H9 (cell line): ENCODE measurements at regions not wholly inside any gene's neighbourhood (a gene's known extent, or its start where the extent isn't known, plus 50 kb on each side); places are given as distances from the start of the nearest gene placed in this dataset.

ENCODE experiments used
- DNase-seq: peaks from one replicate; pipeline ENCODE4 v3.0.0-alpha.2; 2017
- H2AFZ ChIP-seq: one replicate; pipeline ENCODE4 v1.6.1; 2013; ENCODE audit warnings: mild to moderate bottlenecking, low read length, control low read depth, moderate library complexity
- H2AK5ac ChIP-seq: 2 replicates; pipeline ENCODE4 v1.6.1; 2013; ENCODE audit warnings: low read length, control low read depth, mixed read lengths; ENCODE audit not compliant: insufficient read length
- H2BK120ac ChIP-seq: one replicate; pipeline ENCODE4 v1.6.1; 2013; ENCODE audit warnings: low read depth, mild to moderate bottlenecking, low read length, control low read depth, inconsistent platforms; ENCODE audit not compliant: poor library complexity, severe bottlenecking
- H2BK12ac ChIP-seq: 2 replicates; pipeline ENCODE4 v1.6.1; 2013; ENCODE audit warnings: low read length, control low read depth, mixed read lengths, low read depth; ENCODE audit not compliant: insufficient read length
- H2BK15ac ChIP-seq: 2 replicates; pipeline ENCODE4 v1.6.1; 2013; ENCODE audit warnings: low read depth, low read length, control low read depth
- H2BK20ac ChIP-seq: one replicate; pipeline ENCODE4 v1.6.1; 2013; ENCODE audit warnings: low read depth, mild to moderate bottlenecking, low read length, control low read depth, inconsistent platforms; ENCODE audit not compliant: poor library complexity, severe bottlenecking
- H2BK5ac ChIP-seq: 2 replicates; pipeline ENCODE4 v1.6.1; 2013; ENCODE audit warnings: low read length, control low read depth, mixed read lengths; ENCODE audit not compliant: insufficient read length
- H3K14ac ChIP-seq: 2 replicates; pipeline ENCODE4 v1.6.1; 2013; ENCODE audit warnings: low read length, control low read depth; ENCODE audit not compliant: insufficient read depth
- H3K18ac ChIP-seq: 2 replicates; pipeline ENCODE4 v1.6.1; 2013; ENCODE audit warnings: low read depth, mild to moderate bottlenecking, mixed read lengths, low read length, control low read depth; ENCODE audit not compliant: insufficient read length
- H3K23ac ChIP-seq: 2 replicates; pipeline ENCODE4 v1.6.1; 2013; ENCODE audit warnings: low read length, control low read depth, mixed read lengths, low read depth; ENCODE audit not compliant: insufficient read length
- H3K23me2 ChIP-seq: 2 replicates; pipeline ENCODE4 v1.6.1; 2013; ENCODE audit warnings: low read depth, mild to moderate bottlenecking, mixed read lengths, low read length, control low read depth; ENCODE audit not compliant: insufficient read length, poor library complexity, severe bottlenecking
- H3K27ac ChIP-seq: 2 replicates; pipeline ENCODE4 v1.5.1; 2013; ENCODE audit warnings: low read length, control low read depth, mixed read lengths, low read depth; ENCODE audit not compliant: insufficient read length
- H3K27me3 ChIP-seq: 2 replicates; pipeline ENCODE4 v1.6.1; 2013; ENCODE audit warnings: low read length, control low read depth, inconsistent platforms; ENCODE audit not compliant: insufficient read depth
- H3K4ac ChIP-seq: 2 replicates; pipeline ENCODE4 v1.6.1; 2013; ENCODE audit warnings: low read depth, mild to moderate bottlenecking, control low read depth, inconsistent platforms, low read length, moderate library complexity
- H3K4me1 ChIP-seq: 2 replicates; pipeline ENCODE4 v1.6.1; 2013; ENCODE audit warnings: low read length, control low read depth, inconsistent platforms; ENCODE audit not compliant: insufficient read depth
- H3K4me2 ChIP-seq: 2 replicates; pipeline ENCODE4 v1.6.1; 2013; ENCODE audit warnings: low read length, control low read depth, mixed read lengths; ENCODE audit not compliant: insufficient read length, insufficient read depth
- H3K56ac ChIP-seq: 2 replicates; pipeline ENCODE4 v1.6.1; 2013; ENCODE audit warnings: low read depth, mild to moderate bottlenecking, mixed read lengths, low read length, control low read depth; ENCODE audit not compliant: insufficient read length
- H3K79me1 ChIP-seq: 2 replicates; pipeline ENCODE4 v1.6.1; 2013; ENCODE audit warnings: low read depth, mild to moderate bottlenecking, moderate library complexity, low read length, control low read depth, inconsistent platforms; ENCODE audit not compliant: insufficient read depth, poor library complexity, severe bottlenecking
- H3K79me2 ChIP-seq: 2 replicates; pipeline ENCODE4 v1.6.1; 2013; ENCODE audit warnings: low read length, control low read depth, inconsistent platforms; ENCODE audit not compliant: insufficient read depth
- H3K9ac ChIP-seq: 2 replicates; pipeline ENCODE4 v1.6.1; 2013; ENCODE audit warnings: low read length, control low read depth, mixed read lengths; ENCODE audit not compliant: insufficient read length; ENCODE audit errors: extremely low read depth
- H3K9me3 ChIP-seq: one replicate; pipeline ENCODE4 v1.6.1; 2013; ENCODE audit warnings: low read depth, low read length, inconsistent platforms; ENCODE audit not compliant: control insufficient read depth
- H3T11ph ChIP-seq: one replicate; pipeline ENCODE4 v1.6.1; 2013; ENCODE audit warnings: mild to moderate bottlenecking, low read length, control low read depth, inconsistent platforms
- H4K20me1 ChIP-seq: one replicate; pipeline ENCODE4 v1.6.1; 2013; ENCODE audit not compliant: control insufficient read depth, insufficient read length, insufficient read depth
- H4K5ac ChIP-seq: 2 replicates; pipeline ENCODE4 v1.6.1; 2013; ENCODE audit warnings: low read depth, mild to moderate bottlenecking, mixed read lengths, low read length, control low read depth; ENCODE audit not compliant: insufficient read length
- H4K8ac ChIP-seq: replicated peaks from 2 replicates; pipeline ENCODE4 v1.6.1; 2013; ENCODE audit warnings: low read length, control low read depth, mixed read lengths, low read depth; ENCODE audit not compliant: insufficient read length
- H4K91ac ChIP-seq: 2 replicates; pipeline ENCODE4 v1.6.1; 2013; ENCODE audit warnings: low read depth, mild to moderate bottlenecking, moderate library complexity, mixed read lengths, low read length, control low read depth; ENCODE audit not compliant: insufficient read length
- H3K27ac Mint-ChIP-seq, 3 experiments: 2 replicates in 2 of 3; 3 replicates in 1 of 3; pipeline ENCODE4 v1.8.0; 2020 to 2021; ENCODE audit warnings: mixed read lengths in 3 of 3, mild to moderate bottlenecking in 1 of 3, moderate library complexity in 1 of 3
- H3K27me3 Mint-ChIP-seq: 2 replicates; pipeline ENCODE4 v1.8.0; 2021; ENCODE audit warnings: low read depth, mild to moderate bottlenecking, moderate library complexity, mixed read lengths
- H3K36me3 Mint-ChIP-seq, 3 experiments: 2 replicates in 2 of 3; 3 replicates in 1 of 3; pipeline ENCODE4 v1.8.0; 2020 to 2021; ENCODE audit warnings: low read depth in 3 of 3, mixed read lengths in 3 of 3; ENCODE audit not compliant: insufficient read depth in 1 of 3
- H3K4me1 Mint-ChIP-seq, 2 experiments: 2 replicates each; pipeline ENCODE4 v1.8.0; 2020; ENCODE audit warnings: mixed read lengths in 2 of 2
- H3K4me3 Mint-ChIP-seq, 2 experiments: 2 replicates in 1 of 2; 3 replicates in 1 of 2; pipeline ENCODE4 v1.8.0; 2020 to 2021; ENCODE audit warnings: mild to moderate bottlenecking in 2 of 2, mixed read lengths in 2 of 2, moderate library complexity in 1 of 2
- H3K9me3 Mint-ChIP-seq, 2 experiments: 2 replicates in 1 of 2; 3 replicates in 1 of 2; pipeline ENCODE4 v1.8.0; 2020; ENCODE audit warnings: mild to moderate bottlenecking in 2 of 2, mixed read lengths in 2 of 2, moderate library complexity in 1 of 2
- WGBS: extraction: QIAGEN DNeasy Blood & Tissue Kit; methylation state at CpG from one replicate; pipeline ENCODE4 v1.1.7; 2013; ENCODE audit warnings: missing lambda C conversion rate, low lambda C conversion rate, mixed read lengths; ENCODE audit not compliant: insufficient read length; ENCODE audit errors: extremely low coverage; 5-methylcytosine and 5-hydroxymethylcytosine counted together
- TF ChIP-seq, protein P1 (sequence below): fragments of 200-600 bp; sonication (generic); conservative IDR thresholded peaks from 3 replicates; pipeline ENCODE4 v1.8.0; 2021; ENCODE audit warnings: antibody characterized with exemption, mild to moderate bottlenecking

DNA sequence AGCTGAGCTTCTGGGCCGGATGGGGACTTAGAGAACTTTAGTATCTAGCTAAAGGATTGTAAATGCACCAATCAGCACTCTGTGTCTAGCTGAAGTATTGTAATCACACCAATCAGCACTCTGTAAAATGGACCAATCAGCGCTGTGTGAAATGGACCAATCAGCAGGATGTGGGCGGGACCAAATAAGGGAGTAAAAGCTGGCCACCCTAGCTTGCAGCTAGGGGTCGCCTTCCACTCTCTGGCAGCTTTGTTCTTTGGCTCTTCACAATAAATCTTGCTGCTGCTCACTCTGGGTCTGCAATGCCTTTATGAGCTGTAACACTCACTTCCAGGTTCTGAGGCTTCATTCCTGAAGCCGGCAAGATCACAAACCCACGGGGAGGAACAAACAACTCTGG lies 354.0 kb downstream of the PRR16 start:
- H3K9me3 ChIP-seq = no peaks in the 10 kb centered on the region
- H3K4me1 ChIP-seq = no peaks in the 10 kb centered on the region

More for the DNA sequence above, 354.0 kb downstream of the PRR16 start:
- no peak overlapping the region for H3K14ac ChIP-seq
- H3K27me3 ChIP-seq = no peaks in the 10 kb centered on the region
- H3K4me2 ChIP-seq = no peak overlapping the region
- H3K23ac ChIP-seq = no peak overlapping the region
- no peak overlapping the region for H4K8ac ChIP-seq
- no peak overlapping the region for H2BK120ac ChIP-seq
- Mint-ChIP-seq H3K27me3 (peaks cover 1% of the 10 kb centered on the region; the same call in 1 of the 2 replicates), H3K4me3 (no peak overlapping the region), H3K9me3 (peaks cover 0 to 17% of the 10 kb centered on the region in 2 experiments; a peak in 4 of 5 replicates), H3K4me1 (no peaks in the 10 kb centered on the region), H3K27ac (no peak overlapping the region), H3K36me3 (peaks cover 2 to 14% (median 8%) of the 10 kb centered on the region in 3 experiments; a peak in 6 of 7 replicates)
- H4K5ac ChIP-seq = no peak overlapping the region
- no peaks in the 10 kb centered on the region for H4K20me1 ChIP-seq
- H4K91ac ChIP-seq = no peak overlapping the region
- H2BK15ac ChIP-seq = no peak overlapping the region
- no peak overlapping the region for H3K9ac ChIP-seq
- no peaks in the 10 kb centered on the region for H3K79me2 ChIP-seq
- no peak overlapping the region for H2AFZ ChIP-seq
- no peak overlapping the region for H3T11ph ChIP-seq
- H3K79me1 ChIP-seq = no peaks in the 10 kb centered on the region
- no peak overlapping the region for H2BK12ac ChIP-seq
- WGBS = no CpG with 5 or more reads among the region's 6 CpGs
- H3K4ac ChIP-seq = no peak overlapping the region
- H3K18ac ChIP-seq = no peak overlapping the region
- no peaks in the 10 kb centered on the region for H3K23me2 ChIP-seq
- no peak overlapping the region for H2BK20ac ChIP-seq
- no peak overlapping the region for H2BK5ac ChIP-seq
- H3K56ac ChIP-seq = no peak overlapping the region
- no peak overlapping the region for H2AK5ac ChIP-seq
- no peak overlapping the region for H3K27ac ChIP-seq
- TF ChIP-seq, protein P1, sequence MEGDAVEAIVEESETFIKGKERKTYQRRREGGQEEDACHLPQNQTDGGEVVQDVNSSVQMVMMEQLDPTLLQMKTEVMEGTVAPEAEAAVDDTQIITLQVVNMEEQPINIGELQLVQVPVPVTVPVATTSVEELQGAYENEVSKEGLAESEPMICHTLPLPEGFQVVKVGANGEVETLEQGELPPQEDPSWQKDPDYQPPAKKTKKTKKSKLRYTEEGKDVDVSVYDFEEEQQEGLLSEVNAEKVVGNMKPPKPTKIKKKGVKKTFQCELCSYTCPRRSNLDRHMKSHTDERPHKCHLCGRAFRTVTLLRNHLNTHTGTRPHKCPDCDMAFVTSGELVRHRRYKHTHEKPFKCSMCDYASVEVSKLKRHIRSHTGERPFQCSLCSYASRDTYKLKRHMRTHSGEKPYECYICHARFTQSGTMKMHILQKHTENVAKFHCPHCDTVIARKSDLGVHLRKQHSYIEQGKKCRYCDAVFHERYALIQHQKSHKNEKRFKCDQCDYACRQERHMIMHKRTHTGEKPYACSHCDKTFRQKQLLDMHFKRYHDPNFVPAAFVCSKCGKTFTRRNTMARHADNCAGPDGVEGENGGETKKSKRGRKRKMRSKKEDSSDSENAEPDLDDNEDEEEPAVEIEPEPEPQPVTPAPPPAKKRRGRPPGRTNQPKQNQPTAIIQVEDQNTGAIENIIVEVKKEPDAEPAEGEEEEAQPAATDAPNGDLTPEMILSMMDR = peak; percentile 41; the same call in 2 of the 3 replicates
- no peak for DNase-seq
